GM18520 (cell line): ENCODE measurements at regions not wholly inside any gene's neighbourhood (a gene's known extent, or its start where the extent isn't known, plus 50 kb on each side); places are given as distances from the start of the nearest gene placed in this dataset.
"Not testable (repeated sequence)": the region's sequence is repeated elsewhere in the genome, so short reads cannot be mapped to it uniquely, and the experiment has no call there.

ENCODE experiments used
- ATAC-seq: cut with Tn5 transposase; IDR thresholded peaks from one replicate; pipeline ENCODE4 v1.9.1; 2021; ENCODE audit not compliant: unreplicated experiment

- ATAC-seq = peak; percentile 62
These were observed 104.6 kb downstream of the OR2B2 start for GRCh38 chr6:27807441-27808241.

GRCh38 chr6:27806981-27807440 lies 105.2 kb downstream of the OR2B2 start:
- no peak for ATAC-seq

GRCh38 chr6:27805347-27805746 lies 106.8 kb downstream of the OR2B2 start:
- no peak for ATAC-seq

- ATAC-seq = no peak
These were observed 107.3 kb downstream of the OR2B2 start for GRCh38 chr6:27804851-27805250.

GRCh38 chr6:27800731-27801373 lies 111.3 kb downstream of the OR2B2 start:
- no peak for ATAC-seq

- ATAC-seq = no peak
These were observed 114.2 kb downstream of the OR2B2 start for GRCh38 chr6:27797960-27798359.

- ATAC-seq = not testable (repeated sequence)
These were observed 115.3 kb downstream of the OR2B2 start for GRCh38 chr6:27796736-27797481.

- ATAC-seq = peak; percentile 47
These were observed 116.3 kb downstream of the OR2B2 start for GRCh38 chr6:27795697-27796494.

GRCh38 chr6:27791182-27791943 lies 120.8 kb downstream of the OR2B2 start:
- no peak for ATAC-seq

GRCh38 chr6:27788376-27788775 lies 123.8 kb downstream of the OR2B2 start:
- ATAC-seq = not testable (repeated sequence)

GRCh38 chr6:27786048-27786447 lies 126.1 kb downstream of the OR2B2 start:
- no peak for ATAC-seq

- no peak for ATAC-seq
These were observed 126.9 kb downstream of the OR2B2 start for GRCh38 chr6:27785294-27785693.

GRCh38 chr6:27782748-27783147 lies 129.4 kb downstream of the OR2B2 start:
- ATAC-seq = no peak

- ATAC-seq = no peak
These were observed 133.4 kb downstream of the OR2B2 start for GRCh38 chr6:27778625-27779417.

- peak; percentile 15 for ATAC-seq
These were observed 134.4 kb downstream of the OR2B2 start for GRCh38 chr6:27777614-27778355.

- ATAC-seq = peak; percentile 49
These were observed 135.1 kb downstream of the OR2B2 start for GRCh38 chr6:27777126-27777525.

GRCh38 chr6:27776504-27776903 lies 135.7 kb downstream of the OR2B2 start:
- ATAC-seq = no peak

GRCh38 chr6:27775796-27776184 lies 136.4 kb downstream of the OR2B2 start:
- ATAC-seq = no peak
